ENCODE measurements at regions not wholly inside any gene's neighbourhood (a gene's known extent, or its start where the extent isn't known, plus 50 kb on each side); places are given as distances from the start of the nearest gene placed in this dataset.

- no peak for DNase-seq (ENCODE audit: low read depth)
- TF ChIP-seq, protein P1, sequence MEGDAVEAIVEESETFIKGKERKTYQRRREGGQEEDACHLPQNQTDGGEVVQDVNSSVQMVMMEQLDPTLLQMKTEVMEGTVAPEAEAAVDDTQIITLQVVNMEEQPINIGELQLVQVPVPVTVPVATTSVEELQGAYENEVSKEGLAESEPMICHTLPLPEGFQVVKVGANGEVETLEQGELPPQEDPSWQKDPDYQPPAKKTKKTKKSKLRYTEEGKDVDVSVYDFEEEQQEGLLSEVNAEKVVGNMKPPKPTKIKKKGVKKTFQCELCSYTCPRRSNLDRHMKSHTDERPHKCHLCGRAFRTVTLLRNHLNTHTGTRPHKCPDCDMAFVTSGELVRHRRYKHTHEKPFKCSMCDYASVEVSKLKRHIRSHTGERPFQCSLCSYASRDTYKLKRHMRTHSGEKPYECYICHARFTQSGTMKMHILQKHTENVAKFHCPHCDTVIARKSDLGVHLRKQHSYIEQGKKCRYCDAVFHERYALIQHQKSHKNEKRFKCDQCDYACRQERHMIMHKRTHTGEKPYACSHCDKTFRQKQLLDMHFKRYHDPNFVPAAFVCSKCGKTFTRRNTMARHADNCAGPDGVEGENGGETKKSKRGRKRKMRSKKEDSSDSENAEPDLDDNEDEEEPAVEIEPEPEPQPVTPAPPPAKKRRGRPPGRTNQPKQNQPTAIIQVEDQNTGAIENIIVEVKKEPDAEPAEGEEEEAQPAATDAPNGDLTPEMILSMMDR (conservative IDR thresholded peaks at IDR 0.05; ENCODE audit: low read depth, low read length), result no peak
- peak overlapping the region; percentile 95 for H3K4me3 ChIP-seq (ENCODE audit: low read length)
Measured at GRCh38 chr7:114086537-114086913, 167.7 kb upstream of the PPP1R3A start.

- peak overlapping the region; percentile 95 for H3K4me3 ChIP-seq (ENCODE audit: low read length)
- DNase-seq (ENCODE audit: low read depth), result peak; percentile 85
- TF ChIP-seq, protein P1 (conservative IDR thresholded peaks at IDR 0.05; ENCODE audit: low read depth, low read length), result no peak
Measured at GRCh38 chr7:114085592-114086501, 167.0 kb upstream of the PPP1R3A start.

GRCh38 chr7:114085313-114085591 lies 166.4 kb upstream of the PPP1R3A start:
- H3K4me3 ChIP-seq (ENCODE audit: low read length), result peak overlapping the region; percentile 95
- DNase-seq (ENCODE audit: low read depth), result no peak
- TF ChIP-seq, protein P1 (conservative IDR thresholded peaks at IDR 0.05; ENCODE audit: low read depth, low read length), result no peak

GRCh38 chr7:114084472-114085312 lies 165.9 kb upstream of the PPP1R3A start:
- no peak for DNase-seq (ENCODE audit: low read depth)
- TF ChIP-seq, protein P1 (conservative IDR thresholded peaks at IDR 0.05; ENCODE audit: low read depth, low read length), result no peak
- peak overlapping the region; percentile 95 for H3K4me3 ChIP-seq (ENCODE audit: low read length)

GRCh38 chr7:114084002-114084471 lies 165.2 kb upstream of the PPP1R3A start:
- H3K4me3 ChIP-seq (ENCODE audit: low read length), result peak overlapping the region; percentile 95
- no peak for DNase-seq (ENCODE audit: low read depth)
- TF ChIP-seq, protein P1 (conservative IDR thresholded peaks at IDR 0.05; ENCODE audit: low read depth, low read length), result no peak

- DNase-seq (ENCODE audit: low read depth), result no peak
- TF ChIP-seq, protein P1 (conservative IDR thresholded peaks at IDR 0.05; ENCODE audit: low read depth, low read length), result no peak
- H3K4me3 ChIP-seq (ENCODE audit: low read length), result peak overlapping the region; percentile 68
Measured at GRCh38 chr7:114083166-114084001, 164.6 kb upstream of the PPP1R3A start.
